Keratinocyte (primary cell): ENCODE measurements at regions not wholly inside any gene's neighbourhood (a gene's known extent, or its start where the extent isn't known, plus 50 kb on each side); places are given as distances from the start of the nearest gene placed in this dataset.
A peak's percentile ranks its signal among the peaks of the same experiment; 100 is the strongest.

ENCODE experiments used
- DNase-seq: peaks from one replicate; pipeline ENCODE4 v3.0.0-alpha.2; 2011; ENCODE audit warnings: low read depth, missing footprints, low spot score
- FAIRE-seq: peaks from 2 replicates; lab custom pipeline; 2011; peaks lifted over from hg19 to GRCh38; lab: Jason Lieb, UNC
- H2AFZ ChIP-seq: 2 replicates; pipeline ENCODE4 v1.6.0; 2012; ENCODE audit warnings: low read length, control low read depth, inconsistent platforms; ENCODE audit not compliant: control insufficient read depth
- H3K27ac ChIP-seq: 2 replicates; pipeline ENCODE4 v1.5.1; 2011; ENCODE audit warnings: low read length; ENCODE audit not compliant: control insufficient read depth, insufficient read depth
- H3K27me3 ChIP-seq: 3 replicates; pipeline ENCODE4 v1.6.0; 2011; ENCODE audit warnings: low read length; ENCODE audit not compliant: control insufficient read depth, insufficient read depth; ENCODE audit errors: extremely low read depth
- H3K36me3 ChIP-seq, 2 experiments: 2 replicates in 1 of 2; 3 replicates in 1 of 2; pipeline ENCODE4 v1.5.1; 2011; ENCODE audit warnings: low read length in 2 of 2, mild to moderate bottlenecking in 1 of 2; ENCODE audit not compliant: control insufficient read depth in 2 of 2, insufficient read depth in 2 of 2; ENCODE audit errors: extremely low read depth in 1 of 2
- H3K4me1 ChIP-seq: 3 replicates; pipeline ENCODE4 v1.5.1; 2011; ENCODE audit warnings: low read length; ENCODE audit not compliant: control insufficient read depth, insufficient read depth; ENCODE audit errors: extremely low read depth
- H3K4me2 ChIP-seq: 3 replicates; pipeline ENCODE4 v1.6.0; 2011; ENCODE audit warnings: low read depth, low read length; ENCODE audit not compliant: control insufficient read depth, insufficient read depth; ENCODE audit errors: extremely low read depth
- H3K4me3 ChIP-seq, 3 experiments: fragments of 200-600 bp in 1 of 3; sonication (generic) in 1 of 3; 2 replicates in 2 of 3; 3 replicates in 1 of 3; pipeline ENCODE4 v1.5.1; 2011 to 2016; ENCODE audit warnings: low read length in 3 of 3, mild to moderate bottlenecking in 3 of 3, control low read depth in 2 of 3, inconsistent platforms in 1 of 3, low read depth in 1 of 3, mixed read lengths in 1 of 3, mixed run types in 1 of 3, moderate library complexity in 1 of 3; ENCODE audit not compliant: control insufficient read depth in 2 of 3, insufficient read depth in 2 of 3; ENCODE audit errors: extremely low read depth in 1 of 3
- H3K79me2 ChIP-seq: 2 replicates; pipeline ENCODE4 v1.6.0; 2012; ENCODE audit warnings: low read length; ENCODE audit not compliant: control insufficient read depth, insufficient read depth
- H3K9ac ChIP-seq: 3 replicates; pipeline ENCODE4 v1.6.0; 2011; ENCODE audit warnings: low read length; ENCODE audit not compliant: control insufficient read depth, insufficient read depth; ENCODE audit errors: extremely low read depth
- H3K9me1 ChIP-seq: 3 replicates; pipeline ENCODE4 v1.6.0; 2011; ENCODE audit warnings: low read length; ENCODE audit not compliant: control insufficient read depth, insufficient read depth; ENCODE audit errors: extremely low read depth
- H3K9me3 ChIP-seq: 2 replicates; pipeline ENCODE4 v1.5.1; 2012; ENCODE audit warnings: low read depth, low read length; ENCODE audit not compliant: control insufficient read depth
- H4K20me1 ChIP-seq: 3 replicates; pipeline ENCODE4 v1.6.0; 2011; ENCODE audit warnings: low read length; ENCODE audit not compliant: control insufficient read depth, insufficient read depth; ENCODE audit errors: extremely low read depth
- EZH2 ChIP-seq: IDR thresholded peaks from one replicate; pipeline ENCODE4 v1.6.1; 2012; ENCODE audit warnings: inconsistent platforms, mild to moderate bottlenecking, low read length, moderate library complexity
- dilution Hi-C: fragments of 300-500 bp; cut with MboI; formaldehyde crosslinking; loops from one replicate; pipeline ENCODE4 v1.7.0; 2020; ENCODE audit warnings: low sequenced_read_pairs; ENCODE audit not compliant: extremely low pct_ligation_motif_present
- TF ChIP-seq, protein P1 (sequence below), 3 experiments: IDR thresholded peaks in 1 of 3; conservative IDR thresholded peaks in 1 of 3; optimal IDR thresholded peaks in 1 of 3; 2 replicates in 2 of 3; 3 replicates in 1 of 3; pipeline versions ENCODE3 to v1.5.1; 2011; ENCODE audit warnings: low read length in 3 of 3, mild to moderate bottlenecking in 3 of 3, moderate library complexity in 2 of 3, control low read depth in 1 of 3, inconsistent platforms in 1 of 3; ENCODE audit not compliant: insufficient read depth in 2 of 3; ENCODE audit errors: extremely low read depth in 1 of 3

DNA sequence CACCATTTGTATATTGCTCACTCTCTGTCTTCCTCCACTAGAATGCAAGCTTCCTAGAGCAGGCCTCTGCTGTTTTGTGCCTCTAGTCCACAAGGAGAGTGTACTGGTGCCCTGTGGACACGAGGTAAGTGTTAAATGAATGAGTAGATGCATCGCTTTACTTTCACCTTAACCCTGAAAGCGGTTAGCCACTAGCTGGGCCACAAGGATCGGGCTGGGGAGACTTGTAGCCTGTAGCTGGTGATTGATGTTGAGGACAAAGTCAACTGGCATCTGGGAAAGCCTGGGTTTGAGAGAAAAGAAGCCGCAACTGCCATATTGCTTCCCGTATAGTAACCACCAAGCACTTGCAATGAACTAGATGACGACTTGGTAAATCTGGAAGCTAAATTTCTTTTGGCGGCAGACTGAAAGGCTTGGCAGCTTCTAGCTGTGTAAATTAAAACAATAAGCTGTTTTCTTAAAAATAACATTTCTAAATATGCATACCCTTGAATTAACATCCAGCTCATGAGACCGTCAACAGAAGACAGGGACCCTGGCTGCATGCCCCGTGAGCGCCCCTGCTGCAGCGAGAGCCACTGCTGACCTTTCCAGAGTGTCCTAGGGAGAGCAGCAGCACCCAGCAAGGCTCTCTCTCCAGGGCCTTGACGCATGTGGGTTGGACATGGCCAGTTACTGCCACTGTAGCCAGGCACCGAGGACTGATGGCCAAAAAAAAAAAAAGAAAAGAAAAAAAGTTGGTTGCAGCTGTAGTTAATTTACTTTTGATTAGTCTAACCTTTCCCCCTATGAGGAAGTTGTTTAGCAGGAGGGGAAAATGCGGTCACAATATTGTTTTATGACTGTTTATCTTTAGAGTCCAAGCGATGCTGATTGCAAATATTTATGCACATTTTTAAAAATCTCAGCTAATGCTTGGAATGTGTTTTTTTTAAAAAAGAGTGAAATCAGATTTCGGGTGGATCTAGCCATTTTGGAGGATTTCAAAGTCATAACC, 315.1 kb downstream of the TFAP2C start:
- Histone ChIP-seq H3K27ac (no peak overlapping the region), H3K36me3 (no peaks in the 10 kb centered on the region), H3K4me2 (no peak overlapping the region), H3K9ac (no peak overlapping the region), H4K20me1 (no peaks in the 10 kb centered on the region), H3K4me3 (no peak overlapping the region), H3K9me3 (no peaks in the 10 kb centered on the region), H3K9me1 (no peaks in the 10 kb centered on the region), H3K27me3 (peaks cover 17% of the 10 kb centered on the region), H3K4me1 (no peaks in the 10 kb centered on the region), H3K79me2 (no peaks in the 10 kb centered on the region), H2AFZ (no peak overlapping the region)
- dilution Hi-C loops: no loop called here
- TF ChIP-seq, protein P1, sequence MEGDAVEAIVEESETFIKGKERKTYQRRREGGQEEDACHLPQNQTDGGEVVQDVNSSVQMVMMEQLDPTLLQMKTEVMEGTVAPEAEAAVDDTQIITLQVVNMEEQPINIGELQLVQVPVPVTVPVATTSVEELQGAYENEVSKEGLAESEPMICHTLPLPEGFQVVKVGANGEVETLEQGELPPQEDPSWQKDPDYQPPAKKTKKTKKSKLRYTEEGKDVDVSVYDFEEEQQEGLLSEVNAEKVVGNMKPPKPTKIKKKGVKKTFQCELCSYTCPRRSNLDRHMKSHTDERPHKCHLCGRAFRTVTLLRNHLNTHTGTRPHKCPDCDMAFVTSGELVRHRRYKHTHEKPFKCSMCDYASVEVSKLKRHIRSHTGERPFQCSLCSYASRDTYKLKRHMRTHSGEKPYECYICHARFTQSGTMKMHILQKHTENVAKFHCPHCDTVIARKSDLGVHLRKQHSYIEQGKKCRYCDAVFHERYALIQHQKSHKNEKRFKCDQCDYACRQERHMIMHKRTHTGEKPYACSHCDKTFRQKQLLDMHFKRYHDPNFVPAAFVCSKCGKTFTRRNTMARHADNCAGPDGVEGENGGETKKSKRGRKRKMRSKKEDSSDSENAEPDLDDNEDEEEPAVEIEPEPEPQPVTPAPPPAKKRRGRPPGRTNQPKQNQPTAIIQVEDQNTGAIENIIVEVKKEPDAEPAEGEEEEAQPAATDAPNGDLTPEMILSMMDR (optimal IDR thresholded peaks at IDR 0.05 in 1 of 3, IDR thresholded peaks at IDR 0.05 in 1 of 3, conservative IDR thresholded peaks at IDR 0.05 in 1 of 3; ENCODE audit: extremely low read depth in 1 of 3, insufficient read depth in 2 of 3, low read length in 3 of 3): no peak
- no peak for TF ChIP-seq EZH2
- DNase-seq: no peak
- FAIRE-seq: no peak

DNA sequence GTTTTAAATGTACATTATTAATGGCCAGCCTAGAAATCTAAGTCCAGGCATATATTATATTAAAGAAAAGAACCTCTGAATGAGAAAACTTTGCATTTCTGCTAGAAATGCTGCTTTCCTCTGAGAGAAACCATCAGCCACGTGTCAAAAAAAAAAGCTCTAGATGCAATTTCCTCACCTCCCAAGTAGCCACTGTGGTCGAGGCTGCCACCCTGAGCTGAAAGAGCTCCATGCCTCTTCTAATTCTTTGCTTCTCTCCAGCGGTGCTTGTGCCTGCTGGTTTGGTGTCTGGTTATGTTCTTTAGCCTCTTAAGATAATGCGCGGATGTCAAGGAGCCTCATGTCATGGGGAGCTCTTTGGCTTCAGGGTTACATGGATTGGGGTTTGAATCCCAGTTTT, 316.0 kb downstream of the TFAP2C start:
- no peak overlapping the region for H3K4me3 ChIP-seq
- H3K9me1 ChIP-seq: no peaks in the 10 kb centered on the region
- no peak overlapping the region for H3K9ac ChIP-seq
- TF ChIP-seq EZH2: no peak
- TF ChIP-seq, protein P1 (optimal IDR thresholded peaks at IDR 0.05 in 1 of 3, IDR thresholded peaks at IDR 0.05 in 1 of 3, conservative IDR thresholded peaks at IDR 0.05 in 1 of 3; ENCODE audit: extremely low read depth in 1 of 3, insufficient read depth in 2 of 3, low read length in 3 of 3): peak in 2 of 3 experiments; percentile 19
- no peaks in the 10 kb centered on the region for H3K9me3 ChIP-seq
- no peak overlapping the region for H2AFZ ChIP-seq
- H3K27me3 ChIP-seq: peaks cover 17% of the 10 kb centered on the region
- H3K4me1 ChIP-seq: no peaks in the 10 kb centered on the region
- H3K27ac ChIP-seq: no peak overlapping the region
- no peaks in the 10 kb centered on the region for H3K36me3 ChIP-seq
- FAIRE-seq: no peak
- dilution Hi-C loops: no loop called here
- no peaks in the 10 kb centered on the region for H4K20me1 ChIP-seq
- no peak for DNase-seq
- H3K79me2 ChIP-seq: no peaks in the 10 kb centered on the region
- H3K4me2 ChIP-seq: no peak overlapping the region
